ENCODE measurements at regions not wholly inside any gene's neighbourhood (a gene's known extent, or its start where the extent isn't known, plus 50 kb on each side); places are given as distances from the start of the nearest gene placed in this dataset.

GRCh38 chr6:145189836-145190235 lies 545.5 kb downstream of the EPM2A start:
- DNase-seq (ENCODE audit: low read depth, low spot score) = no peak
- Histone ChIP-seq H3K36me3 (ENCODE audit: insufficient read depth, low read length) (no peaks in the 10 kb centered on the region), H3K9me3 (ENCODE audit: low read depth, low read length) (no peaks in the 10 kb centered on the region), H3K4me3 (no peak overlapping the region), H3K9ac (ENCODE audit: insufficient read length) (no peak overlapping the region), H3K27ac (no peak overlapping the region)
- no peak for TF ChIP-seq FOXP2 (optimal IDR thresholded peaks at IDR 0.05; ENCODE audit: control extremely low read depth, extremely low read length, insufficient read depth)
- TF ChIP-seq POLR2AphosphoS5 (IDR thresholded peaks at IDR 0.05; ENCODE audit: borderline replicate concordance, low read depth, low read length) = no peak
- no peak for TF ChIP-seq EZH2 (IDR thresholded peaks at IDR 0.05)

GRCh38 chr6:145194389-145194788 lies 540.9 kb downstream of the EPM2A start:
- TF ChIP-seq FOXP2 (optimal IDR thresholded peaks at IDR 0.05; ENCODE audit: control extremely low read depth, extremely low read length, insufficient read depth) = no peak
- no peak for TF ChIP-seq POLR2AphosphoS5 (IDR thresholded peaks at IDR 0.05; ENCODE audit: borderline replicate concordance, low read depth, low read length)
- TF ChIP-seq EZH2 (IDR thresholded peaks at IDR 0.05) = no peak
- no peaks in the 10 kb centered on the region for H3K36me3 ChIP-seq (ENCODE audit: insufficient read depth, low read length)
- no peak for DNase-seq (ENCODE audit: low read depth, low spot score)
- H3K27ac ChIP-seq = no peak overlapping the region
- no peak overlapping the region for H3K9ac ChIP-seq (ENCODE audit: insufficient read length)
- no peaks in the 10 kb centered on the region for H3K9me3 ChIP-seq (ENCODE audit: low read depth, low read length)
- no peak overlapping the region for H3K4me3 ChIP-seq

- Histone ChIP-seq H3K4me3 (no peak overlapping the region), H3K36me3 (ENCODE audit: insufficient read depth, low read length) (no peaks in the 10 kb centered on the region), H3K27ac (no peak overlapping the region), H3K9me3 (ENCODE audit: low read depth, low read length) (no peaks in the 10 kb centered on the region), H3K9ac (ENCODE audit: insufficient read length) (no peak overlapping the region)
- TF ChIP-seq FOXP2 (optimal IDR thresholded peaks at IDR 0.05; ENCODE audit: control extremely low read depth, extremely low read length, insufficient read depth) = no peak
- no peak for TF ChIP-seq EZH2 (IDR thresholded peaks at IDR 0.05)
- TF ChIP-seq POLR2AphosphoS5 (IDR thresholded peaks at IDR 0.05; ENCODE audit: borderline replicate concordance, low read depth, low read length) = no peak
- no peak for DNase-seq (ENCODE audit: low read depth, low spot score)
Measured at GRCh38 chr6:145199961-145200360, 535.4 kb downstream of the EPM2A start.

GRCh38 chr6:145204301-145204700 lies 531.0 kb downstream of the EPM2A start:
- no peak for DNase-seq (ENCODE audit: low read depth, low spot score)
- Histone ChIP-seq H3K4me3 (no peak overlapping the region), H3K27ac (no peak overlapping the region), H3K9me3 (ENCODE audit: low read depth, low read length) (no peaks in the 10 kb centered on the region), H3K9ac (ENCODE audit: insufficient read length) (no peak overlapping the region), H3K36me3 (ENCODE audit: insufficient read depth, low read length) (no peaks in the 10 kb centered on the region)
- TF ChIP-seq EZH2 (IDR thresholded peaks at IDR 0.05) = no peak
- no peak for TF ChIP-seq FOXP2 (optimal IDR thresholded peaks at IDR 0.05; ENCODE audit: control extremely low read depth, extremely low read length, insufficient read depth)
- no peak for TF ChIP-seq POLR2AphosphoS5 (IDR thresholded peaks at IDR 0.05; ENCODE audit: borderline replicate concordance, low read depth, low read length)

- no peak overlapping the region for H3K27ac ChIP-seq
- no peak for TF ChIP-seq FOXP2 (optimal IDR thresholded peaks at IDR 0.05; ENCODE audit: control extremely low read depth, extremely low read length, insufficient read depth)
- TF ChIP-seq EZH2 (IDR thresholded peaks at IDR 0.05) = no peak
- no peak for TF ChIP-seq POLR2AphosphoS5 (IDR thresholded peaks at IDR 0.05; ENCODE audit: borderline replicate concordance, low read depth, low read length)
- DNase-seq (ENCODE audit: low read depth, low spot score) = no peak
Measured at GRCh38 chr6:145206247-145206907, 528.9 kb downstream of the EPM2A start.

GRCh38 chr6:145208474-145208873 lies 526.8 kb downstream of the EPM2A start:
- DNase-seq (ENCODE audit: low read depth, low spot score) = no peak
- no peak overlapping the region for H3K27ac ChIP-seq
- no peak overlapping the region for H3K4me3 ChIP-seq
- TF ChIP-seq POLR2AphosphoS5 (IDR thresholded peaks at IDR 0.05; ENCODE audit: borderline replicate concordance, low read depth, low read length) = no peak
- no peak for TF ChIP-seq EZH2 (IDR thresholded peaks at IDR 0.05)
- TF ChIP-seq FOXP2 (optimal IDR thresholded peaks at IDR 0.05; ENCODE audit: control extremely low read depth, extremely low read length, insufficient read depth) = no peak
- H3K9me3 ChIP-seq (ENCODE audit: low read depth, low read length) = no peaks in the 10 kb centered on the region
- H3K36me3 ChIP-seq (ENCODE audit: insufficient read depth, low read length) = no peaks in the 10 kb centered on the region
- no peak overlapping the region for H3K9ac ChIP-seq (ENCODE audit: insufficient read length)

More at GRCh38 chr6:145206247-145206907, 528.9 kb downstream of the EPM2A start:
- Histone ChIP-seq H3K4me3 (no peak overlapping the region), H3K9me3 (ENCODE audit: low read depth, low read length) (no peaks in the 10 kb centered on the region), H3K36me3 (ENCODE audit: insufficient read depth, low read length) (no peaks in the 10 kb centered on the region), H3K9ac (ENCODE audit: insufficient read length) (no peak overlapping the region)

GRCh38 chr6:145209272-145209671 lies 526.0 kb downstream of the EPM2A start:
- H3K27ac ChIP-seq = no peak overlapping the region
- no peak for DNase-seq (ENCODE audit: low read depth, low spot score)
- no peak overlapping the region for H3K9ac ChIP-seq (ENCODE audit: insufficient read length)
- no peaks in the 10 kb centered on the region for H3K9me3 ChIP-seq (ENCODE audit: low read depth, low read length)
- TF ChIP-seq POLR2AphosphoS5 (IDR thresholded peaks at IDR 0.05; ENCODE audit: borderline replicate concordance, low read depth, low read length) (no peak), FOXP2 (optimal IDR thresholded peaks at IDR 0.05; ENCODE audit: control extremely low read depth, extremely low read length, insufficient read depth) (no peak)
- no peak overlapping the region for H3K4me3 ChIP-seq
- no peaks in the 10 kb centered on the region for H3K36me3 ChIP-seq (ENCODE audit: insufficient read depth, low read length)

GRCh38 chr6:145212813-145213212 lies 522.5 kb downstream of the EPM2A start:
- TF ChIP-seq FOXP2 (optimal IDR thresholded peaks at IDR 0.05; ENCODE audit: control extremely low read depth, extremely low read length, insufficient read depth) (no peak), EZH2 (IDR thresholded peaks at IDR 0.05) (no peak), POLR2AphosphoS5 (IDR thresholded peaks at IDR 0.05; ENCODE audit: borderline replicate concordance, low read depth, low read length) (no peak)
- no peaks in the 10 kb centered on the region for H3K9me3 ChIP-seq (ENCODE audit: low read depth, low read length)
- H3K9ac ChIP-seq (ENCODE audit: insufficient read length) = no peak overlapping the region
- no peak overlapping the region for H3K27ac ChIP-seq
- no peaks in the 10 kb centered on the region for H3K36me3 ChIP-seq (ENCODE audit: insufficient read depth, low read length)
- DNase-seq (ENCODE audit: low read depth, low spot score) = no peak
- H3K4me3 ChIP-seq = no peak overlapping the region

GRCh38 chr6:145213614-145214013 lies 521.7 kb downstream of the EPM2A start:
- no peak overlapping the region for H3K4me3 ChIP-seq
- TF ChIP-seq EZH2 (IDR thresholded peaks at IDR 0.05) = no peak
- no peak for TF ChIP-seq POLR2AphosphoS5 (IDR thresholded peaks at IDR 0.05; ENCODE audit: borderline replicate concordance, low read depth, low read length)
- no peak for TF ChIP-seq FOXP2 (optimal IDR thresholded peaks at IDR 0.05; ENCODE audit: control extremely low read depth, extremely low read length, insufficient read depth)
- 0 out of 2 replicates have a peak overlapping the region, but pooled peaks have one; percentile 26 for H3K27ac ChIP-seq
- H3K36me3 ChIP-seq (ENCODE audit: insufficient read depth, low read length) = no peaks in the 10 kb centered on the region
- no peak overlapping the region for H3K9ac ChIP-seq (ENCODE audit: insufficient read length)
- DNase-seq (ENCODE audit: low read depth, low spot score) = no peak
- H3K9me3 ChIP-seq (ENCODE audit: low read depth, low read length) = no peaks in the 10 kb centered on the region

Data from SK-N-MC (cell line).